HG02981 (cell line): ENCODE measurements at regions not wholly inside any gene's neighbourhood (a gene's known extent, or its start where the extent isn't known, plus 50 kb on each side); places are given as distances from the start of the nearest gene placed in this dataset.

Experiments
- ATAC-seq: cut with Tn5 transposase; IDR thresholded peaks from one replicate; pipeline ENCODE4 v1.9.1; 2021; ENCODE audit warnings: mild to moderate bottlenecking, moderate library complexity; ENCODE audit not compliant: unreplicated experiment

- ATAC-seq = no peak
These were observed 478.3 kb upstream of the ADAMTS16 start for GRCh38 chr5:4661836-4662235.

- ATAC-seq = no peak
These were observed 477.4 kb upstream of the ADAMTS16 start for GRCh38 chr5:4662756-4663155.

DNA sequence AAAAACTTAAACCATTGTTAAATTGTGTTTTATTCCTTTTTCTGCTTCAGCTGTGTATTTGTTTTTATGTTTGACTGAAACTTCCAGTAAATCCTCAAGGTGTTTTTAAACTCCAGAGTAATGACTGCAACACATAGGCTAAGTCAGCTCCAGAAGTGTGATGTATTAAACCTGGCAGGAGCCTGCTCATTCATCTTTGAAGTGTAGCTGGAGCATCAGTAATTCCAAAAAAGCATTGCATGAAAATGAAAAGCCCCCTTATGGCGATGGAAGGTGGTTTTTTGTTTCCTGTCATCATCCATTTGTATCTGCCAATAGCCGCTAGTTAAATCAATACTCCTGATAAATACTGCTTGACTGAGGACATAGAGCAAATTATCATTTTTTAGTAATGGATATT is 474.2 kb upstream of the ADAMTS16 start:
- ATAC-seq = no peak

DNA sequence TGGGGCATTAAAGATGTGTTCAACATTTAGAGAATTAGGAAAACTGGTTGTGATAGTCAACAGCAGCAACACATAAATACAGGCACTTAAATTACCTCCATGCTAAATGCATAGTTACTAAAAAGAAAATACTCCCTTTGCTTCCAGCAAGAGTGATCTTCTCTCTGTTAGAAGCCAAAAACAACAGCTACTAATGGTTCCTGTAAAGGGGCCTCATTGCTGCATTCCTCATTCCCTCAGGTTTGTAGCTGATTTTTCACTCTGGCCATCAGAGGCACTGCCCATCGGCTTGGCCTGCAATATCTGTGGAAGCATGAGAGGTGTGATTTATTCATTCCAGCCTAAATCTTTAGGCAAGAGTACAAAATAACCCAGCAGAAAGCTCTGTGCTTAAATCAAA is 466.0 kb upstream of the ADAMTS16 start:
- no peak for ATAC-seq

GRCh38 chr5:4676934-4677333 is 463.2 kb upstream of the ADAMTS16 start:
- ATAC-seq = no peak

DNA sequence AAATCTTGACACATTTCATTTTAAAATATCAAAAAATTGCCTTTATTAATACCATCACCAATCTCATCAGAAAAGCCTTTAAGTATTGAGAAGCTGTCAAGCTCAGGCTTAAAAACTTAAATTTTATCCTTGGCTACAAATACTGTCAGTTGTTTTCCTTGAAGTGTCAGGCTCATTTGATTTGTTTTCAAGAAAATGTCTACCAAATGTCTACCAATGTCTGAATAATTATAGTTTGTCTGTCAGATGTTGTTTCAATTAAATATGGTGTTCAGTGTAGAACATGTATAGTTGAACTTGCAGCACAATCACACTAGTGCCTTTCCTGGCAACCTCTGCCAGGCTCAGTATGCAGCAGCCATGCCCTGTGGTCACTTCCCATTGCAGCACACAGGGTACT is 455.2 kb upstream of the ADAMTS16 start:
- no peak for ATAC-seq

- no peak for ATAC-seq
These were observed 441.5 kb upstream of the ADAMTS16 start for GRCh38 chr5:4698596-4698995.

DNA sequence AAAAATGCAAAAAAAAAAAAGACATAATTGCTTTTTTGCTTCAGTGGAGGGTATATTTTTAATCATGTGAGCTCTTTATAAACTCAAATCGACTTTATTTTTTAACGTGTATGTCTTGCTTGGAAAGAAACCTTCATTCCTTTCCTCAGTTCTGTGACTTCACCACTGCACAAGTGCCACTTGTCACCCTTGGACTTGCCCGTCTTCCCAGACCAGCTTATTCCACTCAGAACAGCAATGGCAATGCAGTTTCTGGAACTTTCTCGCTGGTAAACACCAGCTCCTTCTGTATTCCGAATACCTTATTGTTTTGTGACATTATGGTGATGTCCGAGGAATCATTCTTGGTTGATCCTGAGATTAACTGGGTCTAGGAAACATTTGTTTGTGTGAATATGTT is 440.5 kb upstream of the ADAMTS16 start:
- ATAC-seq = no peak

DNA sequence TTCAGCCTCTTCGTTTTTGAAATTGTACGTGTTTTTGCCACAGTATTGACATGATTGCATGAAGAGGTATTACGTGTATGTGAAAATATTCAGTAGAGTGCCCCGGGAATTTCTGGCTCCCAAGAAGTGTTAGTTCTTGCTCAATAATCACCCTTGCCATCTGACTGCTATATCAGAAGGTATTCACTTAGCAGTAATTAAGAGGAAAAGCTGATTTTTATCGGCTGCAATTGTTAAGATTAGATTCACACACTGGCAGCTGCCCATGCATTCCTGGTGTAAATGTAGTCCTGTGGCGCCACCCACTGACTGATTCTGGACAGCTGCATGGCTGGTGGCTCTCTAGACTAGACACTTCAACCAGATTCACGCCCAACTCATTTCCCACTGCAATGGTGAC is 440.1 kb upstream of the ADAMTS16 start:
- no peak for ATAC-seq

DNA sequence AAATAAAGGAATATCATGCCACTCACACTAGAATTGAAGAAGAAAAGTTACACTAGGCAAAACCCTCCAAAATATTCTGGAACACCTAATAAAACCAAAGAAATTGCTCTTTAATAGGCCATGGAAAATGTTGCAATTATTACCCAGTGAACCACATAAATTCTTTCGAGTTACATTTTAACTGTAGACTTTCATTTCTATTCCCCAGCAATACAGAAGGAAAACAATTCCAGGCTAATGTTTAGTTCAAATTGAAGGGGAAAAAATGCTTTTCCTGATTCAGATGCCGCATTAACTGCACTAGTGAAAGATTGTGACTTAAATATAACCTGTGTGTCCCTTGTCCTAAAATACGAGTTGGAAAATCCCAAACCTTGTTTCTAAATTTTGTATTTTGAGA is 439.3 kb upstream of the ADAMTS16 start:
- ATAC-seq = no peak

DNA sequence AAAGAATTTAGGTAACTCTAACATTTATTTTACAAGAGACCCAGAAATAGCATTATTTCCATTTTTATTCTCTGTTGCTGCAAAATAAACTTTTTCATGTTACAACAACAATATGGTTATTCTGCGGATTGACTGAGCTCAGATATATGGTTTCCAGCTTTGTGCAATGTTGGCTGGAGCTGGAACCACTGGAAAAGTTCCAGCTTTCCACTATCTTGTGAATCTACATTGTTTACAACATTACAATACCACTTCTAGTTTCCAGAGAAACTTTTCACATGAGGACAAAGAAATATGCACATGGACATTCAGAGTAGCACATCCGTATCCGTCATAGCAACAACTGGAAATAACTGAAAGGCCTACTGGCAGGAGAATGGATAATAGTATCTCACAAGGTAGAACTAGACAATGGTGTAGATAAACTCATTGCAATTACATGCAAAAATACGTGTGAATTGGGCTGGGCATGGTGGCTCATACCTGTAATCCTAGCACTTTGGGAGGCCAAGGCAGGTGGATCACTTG is 436.1 kb upstream of the ADAMTS16 start:
- ATAC-seq = no peak

DNA sequence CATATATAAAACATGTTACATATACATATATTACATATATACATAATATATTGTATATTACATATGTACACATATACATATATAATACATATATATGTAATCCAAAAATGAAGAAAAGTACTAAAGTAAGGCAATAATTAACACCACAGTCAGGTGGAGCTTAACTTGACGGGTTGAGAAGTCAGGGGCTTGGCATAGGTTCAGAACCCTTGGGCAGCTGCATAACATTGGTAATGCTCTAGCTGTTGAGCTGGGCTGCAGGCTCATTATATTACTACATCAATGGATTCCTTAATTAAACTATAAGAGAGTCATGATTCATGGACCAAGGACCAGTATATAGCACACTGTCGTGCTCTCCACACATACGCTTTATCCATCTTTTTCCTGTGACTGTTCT is 435.2 kb upstream of the ADAMTS16 start:
- no peak for ATAC-seq

GRCh38 chr5:4716781-4717180 is 423.3 kb upstream of the ADAMTS16 start:
- no peak for ATAC-seq

GRCh38 chr5:4717446-4717845 is 422.7 kb upstream of the ADAMTS16 start:
- ATAC-seq = no peak

- no peak for ATAC-seq
These were observed 419.3 kb upstream of the ADAMTS16 start for GRCh38 chr5:4720831-4721230.

DNA sequence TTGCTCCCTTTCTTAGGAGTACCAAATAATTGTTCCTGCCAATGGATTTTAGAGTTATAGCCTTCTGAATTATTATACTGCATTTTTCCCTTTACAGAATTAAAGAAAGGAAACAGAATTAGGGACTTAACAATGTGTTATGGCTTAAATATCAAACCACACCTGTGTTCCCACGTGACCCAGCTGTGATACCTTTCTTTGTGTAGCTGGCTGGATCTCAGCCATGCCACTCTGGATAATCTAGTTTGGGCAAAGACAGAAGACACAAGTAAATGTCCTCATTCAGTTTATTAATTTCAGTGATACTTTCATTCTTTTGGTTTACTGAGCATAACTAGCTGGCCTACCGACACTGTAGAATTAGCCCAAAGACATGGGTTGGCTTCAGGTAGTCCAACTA is 417.2 kb upstream of the ADAMTS16 start:
- no peak for ATAC-seq

GRCh38 chr5:4725594-4725993 is 414.5 kb upstream of the ADAMTS16 start:
- ATAC-seq = no peak

DNA sequence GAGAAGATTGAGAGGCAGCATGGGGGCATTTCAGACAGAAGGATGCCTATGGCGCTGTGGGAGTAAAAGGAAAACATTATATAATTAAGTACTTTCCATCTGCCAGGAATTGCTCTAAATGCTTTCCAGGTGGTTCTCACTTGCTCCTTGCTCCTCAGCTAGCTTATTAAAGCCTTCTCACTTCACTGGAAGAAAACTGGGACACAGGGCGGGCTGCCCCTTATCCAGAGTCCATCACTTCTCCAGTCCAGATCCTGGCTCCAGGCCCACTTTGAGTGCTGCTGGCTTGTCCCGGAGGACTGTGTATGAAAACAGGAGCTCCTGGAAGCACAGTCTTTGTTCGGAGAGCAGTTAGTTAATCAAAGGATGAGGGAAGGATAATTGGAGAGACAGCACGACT is 409.9 kb upstream of the ADAMTS16 start:
- no peak for ATAC-seq

DNA sequence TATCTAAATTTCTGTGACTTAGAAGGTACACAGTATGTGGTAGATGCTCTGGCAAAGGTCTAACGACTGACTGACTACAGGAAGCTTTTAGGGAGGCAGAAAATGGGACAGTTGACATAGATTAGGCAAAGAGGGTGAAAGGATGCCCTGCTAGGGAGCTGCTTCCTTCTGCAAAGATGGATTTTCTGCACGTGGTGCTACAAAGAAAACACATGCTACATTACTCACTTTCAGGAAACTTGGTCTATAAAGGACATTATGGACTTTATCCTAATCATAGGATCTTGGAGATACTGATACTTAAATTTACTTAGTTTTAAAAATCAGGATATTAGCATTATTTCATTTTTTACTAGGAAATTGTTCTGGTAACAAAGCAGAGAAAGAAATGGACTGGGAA is 405.8 kb upstream of the ADAMTS16 start:
- no peak for ATAC-seq

- ATAC-seq = no peak
These were observed 404.9 kb upstream of the ADAMTS16 start for GRCh38 chr5:4735261-4735660.

- ATAC-seq = no peak
These were observed 402.3 kb upstream of the ADAMTS16 start for GRCh38 chr5:4737868-4738267.

GRCh38 chr5:4738298-4738697 is 401.8 kb upstream of the ADAMTS16 start:
- ATAC-seq = no peak

- no peak for ATAC-seq
These were observed 400.0 kb upstream of the ADAMTS16 start for GRCh38 chr5:4740156-4740555.

DNA sequence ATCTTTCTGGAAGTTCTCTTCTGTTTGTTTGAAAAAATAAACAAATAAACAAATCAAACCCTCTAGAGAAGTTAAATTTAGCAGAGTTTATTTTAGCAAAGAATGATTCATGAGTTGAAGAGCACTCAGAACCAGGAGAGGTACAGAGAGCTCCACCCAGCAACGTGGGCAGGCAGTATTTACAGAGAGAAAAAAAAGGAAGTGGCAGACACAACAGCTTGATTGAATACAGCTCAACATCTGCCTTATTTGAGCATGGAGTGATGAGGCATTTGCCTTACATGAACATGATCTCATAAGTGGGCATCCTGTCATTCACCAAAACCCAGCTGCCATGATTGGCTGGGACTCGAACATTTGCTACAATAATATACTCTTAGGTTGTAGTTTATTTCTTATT is 381.6 kb upstream of the ADAMTS16 start:
- ATAC-seq = no peak
